ENCODE measurements at regions not wholly inside any gene's neighbourhood (a gene's known extent, or its start where the extent isn't known, plus 50 kb on each side); places are given as distances from the start of the nearest gene placed in this dataset.

- H3K27me3 ChIP-seq (ENCODE audit: insufficient read depth): no peaks in the 10 kb centered on the region
- ATAC-seq (no peak), DNase-seq (ENCODE audit: low spot score) (no peak)
- H2AFZ ChIP-seq: no peak overlapping the region
- H3K36me3 Mint-ChIP-seq (ENCODE audit: low read depth): peaks cover 19% of the 10 kb centered on the region
- no peak overlapping the region for H3K4me3 Mint-ChIP-seq
- H3K9me2 ChIP-seq (ENCODE audit: insufficient read depth): peaks cover 10% of the 10 kb centered on the region
- H4K20me1 ChIP-seq (replicated peaks; ENCODE audit: insufficient read depth): no peaks in the 10 kb centered on the region
- H3K79me2 ChIP-seq (replicated peaks; ENCODE audit: insufficient read depth): no peaks in the 10 kb centered on the region
- H3K36me3 ChIP-seq (ENCODE audit: insufficient read depth): 0 out of 2 replicates have a peak, but pooled peaks cover 3% of the 10 kb centered on the region
- H3K4me1 ChIP-seq (ENCODE audit: insufficient read depth): no peaks in the 10 kb centered on the region
- no peak overlapping the region for H3K27ac Mint-ChIP-seq
- H3K9me3 Mint-ChIP-seq: peaks cover 10% of the 10 kb centered on the region
- no peak overlapping the region for H3K27ac ChIP-seq (ENCODE audit: low read depth)
- no peaks in the 10 kb centered on the region for H3K4me1 Mint-ChIP-seq
- no peaks in the 10 kb centered on the region for H3F3A ChIP-seq (replicated peaks; ENCODE audit: low read depth)
- peaks cover 2% of the 10 kb centered on the region for H3K27me3 Mint-ChIP-seq (ENCODE audit: insufficient read depth, low read depth, poor library complexity)
- H3K4me2 ChIP-seq: no peak overlapping the region
- TF ChIP-seq EZH2 (IDR thresholded peaks at IDR 0.05; ENCODE audit: low read depth, unreplicated experiment): no peak
- no peak for TF ChIP-seq ZNF114 (CRISPR knock-in tag; IDR thresholded peaks at IDR 0.05)
- TF ChIP-seq ETS1 (IDR thresholded peaks at IDR 0.05): no peak
- TF ChIP-seq STAT1 (IDR thresholded peaks at IDR 0.05; ENCODE audit: unreplicated experiment): no peak
- TF ChIP-seq CTCF (conservative IDR thresholded peaks at IDR 0.05; ENCODE audit: low read depth in 2 of 2): no peak
- no peak for TF ChIP-seq REST (IDR thresholded peaks at IDR 0.05; ENCODE audit: unreplicated experiment)
- no peak for TF ChIP-seq NANOG (IDR thresholded peaks at IDR 0.05; ENCODE audit: borderline replicate concordance)
- no peak for TF ChIP-seq POLR2AphosphoS5 (IDR thresholded peaks at IDR 0.05; ENCODE audit: low read depth)
- TF ChIP-seq EZH2phosphoT487 (IDR thresholded peaks at IDR 0.05; ENCODE audit: unreplicated experiment): no peak
- TF ChIP-seq JUNB (IDR thresholded peaks at IDR 0.05; ENCODE audit: unreplicated experiment): no peak
- TF ChIP-seq ZNF462 (CRISPR knock-in tag; IDR thresholded peaks at IDR 0.05): no peak
- TF ChIP-seq ZNF331 (CRISPR knock-in tag; IDR thresholded peaks at IDR 0.05; ENCODE audit: low read depth): no peak
- TF ChIP-seq CREB1 (CRISPR knock-in tag; IDR thresholded peaks at IDR 0.05; ENCODE audit: low read depth): no peak
- H3K4me3 ChIP-seq: no peak overlapping the region
Observed at GRCh38 chr2:150656002-150656401, 168.5 kb upstream of the RND3 start.

All from GM23338 (cell line).